ENCODE measurements at regions not wholly inside any gene's neighbourhood (a gene's known extent, or its start where the extent isn't known, plus 50 kb on each side); places are given as distances from the start of the nearest gene placed in this dataset.
"Not testable (repeated sequence)": the region's sequence is repeated elsewhere in the genome, so short reads cannot be mapped to it uniquely, and the experiment has no call there.

- DNase-seq (ENCODE audit: low spot score) = no peak
Measured at GRCh38 chr4:114249561-114249960, 270.1 kb upstream of the ARSJ start.

- no peak for DNase-seq (ENCODE audit: low spot score)
Measured at GRCh38 chr4:114249976-114250375, 270.5 kb upstream of the ARSJ start.

- no peak for DNase-seq (ENCODE audit: low spot score)
Measured at GRCh38 chr4:114250439-114250891, 271.0 kb upstream of the ARSJ start.

- DNase-seq (ENCODE audit: low spot score) = no peak
Measured at GRCh38 chr4:114251020-114251419, 271.6 kb upstream of the ARSJ start.

GRCh38 chr4:114252499-114252898 is 273.1 kb upstream of the ARSJ start:
- DNase-seq (ENCODE audit: low spot score) = no peak

- no peak for DNase-seq (ENCODE audit: low spot score)
Measured at GRCh38 chr4:114257501-114257900, 278.1 kb upstream of the ARSJ start.

- not testable (repeated sequence) for DNase-seq (ENCODE audit: low spot score)
Measured at GRCh38 chr4:114262421-114262820, 283.0 kb upstream of the ARSJ start.

GRCh38 chr4:114263233-114263632 is 283.8 kb upstream of the ARSJ start:
- no peak for DNase-seq (ENCODE audit: low spot score)

GRCh38 chr4:114264452-114264851 is 285.0 kb upstream of the ARSJ start:
- no peak for DNase-seq (ENCODE audit: low spot score)

- DNase-seq (ENCODE audit: low spot score) = no peak
Measured at GRCh38 chr4:114264877-114265291, 285.4 kb upstream of the ARSJ start.

GRCh38 chr4:114265342-114265741 is 285.9 kb upstream of the ARSJ start:
- no peak for DNase-seq (ENCODE audit: low spot score)

- DNase-seq (ENCODE audit: low spot score) = no peak
Measured at GRCh38 chr4:114267976-114268375, 288.5 kb upstream of the ARSJ start.

GRCh38 chr4:114271031-114271430 is 291.6 kb upstream of the ARSJ start:
- no peak for DNase-seq (ENCODE audit: low spot score)

GRCh38 chr4:114272226-114272625 is 292.8 kb upstream of the ARSJ start:
- DNase-seq (ENCODE audit: low spot score) = no peak

GRCh38 chr4:114273238-114273637 is 293.8 kb upstream of the ARSJ start:
- DNase-seq (ENCODE audit: low spot score) = no peak

- no peak for DNase-seq (ENCODE audit: low spot score)
Measured at GRCh38 chr4:114277690-114278089, 298.2 kb upstream of the ARSJ start.

GRCh38 chr4:114279066-114279465 is 299.6 kb upstream of the ARSJ start:
- no peak for DNase-seq (ENCODE audit: low spot score)

GRCh38 chr4:114279711-114280110 is 300.3 kb upstream of the ARSJ start:
- no peak for DNase-seq (ENCODE audit: low spot score)

GRCh38 chr4:114280645-114281044 is 301.2 kb upstream of the ARSJ start:
- no peak for DNase-seq (ENCODE audit: low spot score)

- no peak for DNase-seq (ENCODE audit: low spot score)
Measured at GRCh38 chr4:114281164-114281960, 301.9 kb upstream of the ARSJ start.

GRCh38 chr4:114282937-114283336 is 303.5 kb upstream of the ARSJ start:
- DNase-seq (ENCODE audit: low spot score) = no peak

- DNase-seq (ENCODE audit: low spot score) = no peak
Measured at GRCh38 chr4:114284629-114285028, 305.2 kb upstream of the ARSJ start.

- DNase-seq (ENCODE audit: low spot score) = no peak
Measured at GRCh38 chr4:114286262-114286810, 306.9 kb upstream of the ARSJ start.
